Heart left ventricle (tissue), 13 donors: ENCODE measurements at regions not wholly inside any gene's neighbourhood (a gene's known extent, or its start where the extent isn't known, plus 50 kb on each side); places are given as distances from the start of the nearest gene placed in this dataset.
"Not testable (repeated sequence)": the region's sequence is repeated elsewhere in the genome, so short reads cannot be mapped to it uniquely, and the experiment has no call there.

Experiments used
- CTCF ChIP-seq, 12 donors: fragments of 200-600 bp; sonication (generic) in 4 of 12; IDR thresholded peaks; one replicate each; pipeline versions ENCODE4 v1.5.0 to v1.8.0; 2018 to 2022; ENCODE audit warnings: antibody characterized with exemption in 12 of 12, mild to moderate bottlenecking in 5 of 12
- POLR2A ChIP-seq, 2 donors: fragments of 450-650 bp; IDR thresholded peaks; one replicate each; pipeline ENCODE4 v1.6.1; 2017; ENCODE audit warnings: antibody characterized with exemption in 2 of 2, mild to moderate bottlenecking in 2 of 2, moderate library complexity in 2 of 2
- donor health status: ischemic (EF 13 %, LVEDD 7.1; RV severe dilation, severe dysfunction).
- donor health status: DM: no; HTN: yes; CAD: no.
- donor health status: DM: no; HTN: no; CAD: no.
- donor health status: ischemic (EF 25% LVEDD 6.9; RV normal size, moderate dysfunction).
- donor health status: ischemic (EF 25% LVEDD 5.7; RV mildly dilated, moderate dysfunction).
- donor health status: ischemic (EF 35%, LVEDD 5.7; RV mildly dilated, moderate dysfunction).
- donor health status: nonischemic (EF 11% LVEDD 7.7; RV severe dilation, severe dysfunction).
- donor health status: DM: yes; HTN: yes; CAD: no.
- donor health status: PGD.
- donor health status: ischemic (EF 29% LVEDD 5.4; RV normal size, mild dysfunction).
- donor health status: nonischemic (EF 23%, LVEDD 6.1; RV moderate dilation, normal function).

GRCh38 chr9:64369114-64369513 is 915.9 kb downstream of the FOXD4L5 start:
- peak; percentile 10 to 50 (median 44) for TF ChIP-seq CTCF (IDR thresholded peaks at IDR 0.05)
- not testable (repeated sequence) for TF ChIP-seq POLR2A (IDR thresholded peaks at IDR 0.05)
